DOHH2 (cell line): ENCODE measurements at regions not wholly inside any gene's neighbourhood (a gene's known extent, or its start where the extent isn't known, plus 50 kb on each side); places are given as distances from the start of the nearest gene placed in this dataset.
"Not testable (repeated sequence)": the region's sequence is repeated elsewhere in the genome, so short reads cannot be mapped to it uniquely, and the experiment has no call there.

Experiments used
- H3F3A ChIP-seq: fragments of 200-600 bp; sonication (generic), shearing (Covaris generic); 2 replicates; pipeline ENCODE4 v1.6.0; 2016; ENCODE audit warnings: antibody characterized with exemption, mild to moderate bottlenecking; ENCODE audit not compliant: control insufficient read depth, insufficient read depth
- H3K27ac ChIP-seq: fragments of 200-600 bp; sonication (generic); 2 replicates; pipeline ENCODE4 v1.5.1; 2014; ENCODE audit warnings: low read depth, mild to moderate bottlenecking, low read length, moderate library complexity
- H3K27me3 ChIP-seq: fragments of 200-600 bp; sonication (generic); 2 replicates; pipeline ENCODE4 v1.6.1; 2014; ENCODE audit warnings: mild to moderate bottlenecking, low read length, mixed read lengths; ENCODE audit not compliant: control insufficient read depth
- H3K36me3 ChIP-seq: fragments of 200-600 bp; sonication (generic); 2 replicates; pipeline ENCODE4 v1.6.1; 2014; ENCODE audit warnings: mild to moderate bottlenecking, low read length, moderate library complexity, mixed read lengths; ENCODE audit not compliant: control insufficient read depth
- H3K4me1 ChIP-seq: fragments of 200-600 bp; sonication (generic); 2 replicates; pipeline ENCODE4 v1.6.1; 2014; ENCODE audit warnings: mild to moderate bottlenecking, low read length, mixed read lengths; ENCODE audit not compliant: control insufficient read depth
- H3K4me2 ChIP-seq: fragments of 200-600 bp; sonication (generic); 2 replicates; pipeline ENCODE4 v1.6.0; 2014; ENCODE audit warnings: mild to moderate bottlenecking, low read length, moderate library complexity
- H3K4me3 ChIP-seq: fragments of 200-600 bp; sonication (generic); 2 replicates; pipeline ENCODE4 v1.5.1; 2014; ENCODE audit warnings: mild to moderate bottlenecking, low read length, mixed read lengths
- H3K79me2 ChIP-seq: fragments of 200-600 bp; sonication (generic); 2 replicates; pipeline ENCODE4 v1.6.1; 2014; ENCODE audit warnings: mild to moderate bottlenecking, low read length, mixed read lengths; ENCODE audit not compliant: control insufficient read depth
- H3K9me2 ChIP-seq: fragments of 200-600 bp; sonication (generic); replicated peaks from 2 replicates; pipeline ENCODE4 v1.6.1; 2014; ENCODE audit warnings: mild to moderate bottlenecking, low read length, mixed read lengths; ENCODE audit not compliant: control insufficient read depth
- H3K9me3 ChIP-seq: fragments of 200-600 bp; sonication (generic); 2 replicates; pipeline ENCODE4 v1.6.1; 2014; ENCODE audit warnings: antibody characterized with exemption, low read length, mixed read lengths; ENCODE audit not compliant: control insufficient read depth, insufficient read depth
- H4K20me1 ChIP-seq: fragments of 200-600 bp; sonication (generic); 2 replicates; pipeline ENCODE4 v1.6.0; 2014; ENCODE audit warnings: low read depth, mild to moderate bottlenecking, antibody characterized with exemption, low read length, moderate library complexity; ENCODE audit not compliant: control insufficient read depth, insufficient read depth
- CTCF ChIP-seq: fragments of 200-600 bp; sonication (generic); IDR thresholded peaks from one replicate; pipeline ENCODE4 v1.5.1; 2014; ENCODE audit warnings: antibody characterized with exemption, mild to moderate bottlenecking, low read depth, low read length; ENCODE audit not compliant: poor library complexity, severe bottlenecking
- EZH2phosphoT487 ChIP-seq: fragments of 200-600 bp; sonication (generic); IDR thresholded peaks from 2 replicates; pipeline ENCODE4 v1.6.1; 2017; ENCODE audit warnings: borderline replicate concordance, mild to moderate bottlenecking, antibody characterized with exemption, low read length, moderate library complexity, mixed read lengths

GRCh38 chr5:166726406-166726805 is 1565.0 kb upstream of the WWC1 start:
- Histone ChIP-seq H3K4me3 (no peak overlapping the region), H3K36me3 (no peaks in the 10 kb centered on the region), H3K9me3 (no peaks in the 10 kb centered on the region), H3F3A (no peaks in the 10 kb centered on the region), H3K9me2 (no peaks in the 10 kb centered on the region), H4K20me1 (no peaks in the 10 kb centered on the region), H3K27me3 (no peaks in the 10 kb centered on the region), H3K4me2 (no peak overlapping the region), H3K4me1 (no peaks in the 10 kb centered on the region), H3K27ac (no peak overlapping the region), H3K79me2 (no peaks in the 10 kb centered on the region)
- no peak for TF ChIP-seq CTCF
- TF ChIP-seq EZH2phosphoT487, result no peak

GRCh38 chr5:166742951-166743350 is 1548.5 kb upstream of the WWC1 start:
- H4K20me1 ChIP-seq, H3K27ac ChIP-seq, H3K4me2 ChIP-seq, H3K79me2 ChIP-seq, H3K4me3 ChIP-seq, H3K27me3 ChIP-seq, H3K9me2 ChIP-seq, H3K36me3 ChIP-seq, H3K9me3 ChIP-seq, H3F3A ChIP-seq, H3K4me1 ChIP-seq: not testable (repeated sequence)

- Histone ChIP-seq H4K20me1 (no peaks in the 10 kb centered on the region), H3K27me3 (no peaks in the 10 kb centered on the region), H3K4me1 (no peaks in the 10 kb centered on the region), H3K4me2 (no peak overlapping the region), H3K9me2 (no peaks in the 10 kb centered on the region), H3K4me3 (no peak overlapping the region), H3K9me3 (no peaks in the 10 kb centered on the region), H3K36me3 (no peaks in the 10 kb centered on the region), H3K27ac (no peak overlapping the region), H3F3A (no peaks in the 10 kb centered on the region), H3K79me2 (no peaks in the 10 kb centered on the region)
- TF ChIP-seq EZH2phosphoT487 (no peak), CTCF (no peak)
Observed at GRCh38 chr5:166746506-166746905, 1544.9 kb upstream of the WWC1 start.

GRCh38 chr5:166750376-166750775 is 1541.1 kb upstream of the WWC1 start:
- H3K36me3 ChIP-seq, result no peaks in the 10 kb centered on the region
- H3K79me2 ChIP-seq, result no peaks in the 10 kb centered on the region
- H3F3A ChIP-seq, result no peaks in the 10 kb centered on the region
- no peaks in the 10 kb centered on the region for H3K27me3 ChIP-seq
- no peak overlapping the region for H3K4me2 ChIP-seq
- no peak overlapping the region for H3K27ac ChIP-seq
- no peak overlapping the region for H3K4me3 ChIP-seq
- no peaks in the 10 kb centered on the region for H3K9me3 ChIP-seq
- no peaks in the 10 kb centered on the region for H4K20me1 ChIP-seq
- H3K4me1 ChIP-seq, result no peaks in the 10 kb centered on the region
- TF ChIP-seq CTCF (no peak), EZH2phosphoT487 (no peak)
- no peaks in the 10 kb centered on the region for H3K9me2 ChIP-seq
